Rectal smooth muscle tissue (tissue), 1 donor: ENCODE measurements at regions not wholly inside any gene's neighbourhood (a gene's known extent, or its start where the extent isn't known, plus 50 kb on each side); places are given as distances from the start of the nearest gene placed in this dataset.

ENCODE experiments used
- H3K27ac ChIP-seq: one replicate; pipeline ENCODE4 v1.7.0; 2013; ENCODE audit warnings: low read depth, low read length, inconsistent platforms
- H3K27me3 ChIP-seq: one replicate; pipeline ENCODE4 v1.7.0; 2013; ENCODE audit warnings: low read length; ENCODE audit not compliant: control insufficient read depth, insufficient read depth
- H3K36me3 ChIP-seq: one replicate; pipeline ENCODE4 v1.7.0; 2013; ENCODE audit warnings: low read length; ENCODE audit not compliant: control insufficient read depth, insufficient read depth
- H3K4me1 ChIP-seq: one replicate; pipeline ENCODE4 v1.7.0; 2013; ENCODE audit warnings: low read length; ENCODE audit not compliant: control insufficient read depth, insufficient read depth
- H3K4me3 ChIP-seq: one replicate; pipeline ENCODE4 v1.7.0; 2013; ENCODE audit warnings: low read length
- H3K9ac ChIP-seq: one replicate; pipeline ENCODE4 v1.7.0; 2013; ENCODE audit warnings: low read length

GRCh38 chr5:27437594-27438200, 399.3 kb upstream of the CDH9 start:
- Histone ChIP-seq H3K27ac (no peak overlapping the region), H3K36me3 (no peaks in the 10 kb centered on the region), H3K9ac (no peak overlapping the region), H3K4me1 (no peaks in the 10 kb centered on the region), H3K27me3 (no peaks in the 10 kb centered on the region), H3K4me3 (no peak overlapping the region)

GRCh38 chr5:27434335-27434734, 395.9 kb upstream of the CDH9 start:
- no peak overlapping the region for H3K27ac ChIP-seq
- H3K4me1 ChIP-seq: no peaks in the 10 kb centered on the region
- no peaks in the 10 kb centered on the region for H3K27me3 ChIP-seq
- H3K4me3 ChIP-seq: no peak overlapping the region
- no peak overlapping the region for H3K9ac ChIP-seq
- no peaks in the 10 kb centered on the region for H3K36me3 ChIP-seq

GRCh38 chr5:27414099-27414498, 375.7 kb upstream of the CDH9 start:
- Histone ChIP-seq H3K27ac (no peak overlapping the region), H3K4me3 (no peak overlapping the region), H3K27me3 (no peaks in the 10 kb centered on the region), H3K9ac (no peak overlapping the region), H3K36me3 (no peaks in the 10 kb centered on the region), H3K4me1 (no peaks in the 10 kb centered on the region)

- H3K27ac ChIP-seq: no peak overlapping the region
- H3K4me1 ChIP-seq: no peaks in the 10 kb centered on the region
- no peaks in the 10 kb centered on the region for H3K36me3 ChIP-seq
- H3K9ac ChIP-seq: no peak overlapping the region
- no peak overlapping the region for H3K4me3 ChIP-seq
- H3K27me3 ChIP-seq: no peaks in the 10 kb centered on the region
These were observed 374.0 kb upstream of the CDH9 start for GRCh38 chr5:27412384-27412783.

- no peaks in the 10 kb centered on the region for H3K27me3 ChIP-seq
- no peaks in the 10 kb centered on the region for H3K4me1 ChIP-seq
- H3K4me3 ChIP-seq: no peak overlapping the region
These were observed 367.6 kb upstream of the CDH9 start for GRCh38 chr5:27406020-27406419.

GRCh38 chr5:27403243-27403882, 365.0 kb upstream of the CDH9 start:
- no peaks in the 10 kb centered on the region for H3K27me3 ChIP-seq
- no peak overlapping the region for H3K4me3 ChIP-seq
- H3K36me3 ChIP-seq: no peaks in the 10 kb centered on the region
- no peak overlapping the region for H3K27ac ChIP-seq
- H3K9ac ChIP-seq: no peak overlapping the region
- no peaks in the 10 kb centered on the region for H3K4me1 ChIP-seq

More at GRCh38 chr5:27406020-27406419, 367.6 kb upstream of the CDH9 start:
- Histone ChIP-seq H3K36me3 (no peaks in the 10 kb centered on the region), H3K9ac (no peak overlapping the region), H3K27ac (no peak overlapping the region)

GRCh38 chr5:27402828-27403227, 364.4 kb upstream of the CDH9 start:
- H3K9ac ChIP-seq: no peak overlapping the region
- H3K27me3 ChIP-seq: no peaks in the 10 kb centered on the region
- no peak overlapping the region for H3K27ac ChIP-seq
- H3K36me3 ChIP-seq: no peaks in the 10 kb centered on the region
- no peak overlapping the region for H3K4me3 ChIP-seq
- no peaks in the 10 kb centered on the region for H3K4me1 ChIP-seq

GRCh38 chr5:27396998-27397397, 358.6 kb upstream of the CDH9 start:
- no peaks in the 10 kb centered on the region for H3K27me3 ChIP-seq
- H3K4me1 ChIP-seq: no peaks in the 10 kb centered on the region
- H3K27ac ChIP-seq: no peak overlapping the region
- H3K36me3 ChIP-seq: no peaks in the 10 kb centered on the region
- no peak overlapping the region for H3K4me3 ChIP-seq
- H3K9ac ChIP-seq: no peak overlapping the region

- no peak overlapping the region for H3K4me3 ChIP-seq
- no peaks in the 10 kb centered on the region for H3K36me3 ChIP-seq
- H3K27ac ChIP-seq: no peak overlapping the region
- no peaks in the 10 kb centered on the region for H3K27me3 ChIP-seq
- H3K4me1 ChIP-seq: no peaks in the 10 kb centered on the region
- no peak overlapping the region for H3K9ac ChIP-seq
These were observed 354.3 kb upstream of the CDH9 start for GRCh38 chr5:27392716-27393115.

GRCh38 chr5:27389696-27390095, 351.3 kb upstream of the CDH9 start:
- H3K27me3 ChIP-seq: no peaks in the 10 kb centered on the region
- H3K27ac ChIP-seq: no peak overlapping the region
- no peaks in the 10 kb centered on the region for H3K4me1 ChIP-seq
- H3K36me3 ChIP-seq: no peaks in the 10 kb centered on the region
- H3K4me3 ChIP-seq: no peak overlapping the region
- H3K9ac ChIP-seq: no peak overlapping the region

GRCh38 chr5:27388755-27389154, 350.4 kb upstream of the CDH9 start:
- H3K4me3 ChIP-seq: no peak overlapping the region
- H3K36me3 ChIP-seq: no peaks in the 10 kb centered on the region
- H3K9ac ChIP-seq: no peak overlapping the region
- no peak overlapping the region for H3K27ac ChIP-seq
- no peaks in the 10 kb centered on the region for H3K27me3 ChIP-seq
- H3K4me1 ChIP-seq: no peaks in the 10 kb centered on the region

GRCh38 chr5:27387535-27388073, 349.2 kb upstream of the CDH9 start:
- Histone ChIP-seq H3K4me1 (no peaks in the 10 kb centered on the region), H3K4me3 (no peak overlapping the region), H3K36me3 (no peaks in the 10 kb centered on the region), H3K27ac (no peak overlapping the region), H3K9ac (no peak overlapping the region), H3K27me3 (no peaks in the 10 kb centered on the region)

GRCh38 chr5:27381686-27382085, 343.3 kb upstream of the CDH9 start:
- H3K9ac ChIP-seq: no peak overlapping the region
- no peaks in the 10 kb centered on the region for H3K36me3 ChIP-seq
- H3K27ac ChIP-seq: no peak overlapping the region
- H3K4me1 ChIP-seq: no peaks in the 10 kb centered on the region
- no peak overlapping the region for H3K4me3 ChIP-seq
- H3K27me3 ChIP-seq: no peaks in the 10 kb centered on the region
